Stimulated activated CD4-positive, alpha-beta T cell treated with anti-CD3 and anti-CD28 coated beads, TNF-alpha, amount 100 ng/mL, for 48 hours (primary cell): ENCODE measurements at regions not wholly inside any gene's neighbourhood (a gene's known extent, or its start where the extent isn't known, plus 50 kb on each side); places are given as distances from the start of the nearest gene placed in this dataset.
"Not testable (repeated sequence)": the region's sequence is repeated elsewhere in the genome, so short reads cannot be mapped to it uniquely, and the experiment has no call there.

Experiments used
- DNase-seq, 3 donors: peaks; one replicate each; pipeline ENCODE4 v3.0.0-alpha.2; 2020; ENCODE audit warnings: low read depth in 3 of 3

DNA sequence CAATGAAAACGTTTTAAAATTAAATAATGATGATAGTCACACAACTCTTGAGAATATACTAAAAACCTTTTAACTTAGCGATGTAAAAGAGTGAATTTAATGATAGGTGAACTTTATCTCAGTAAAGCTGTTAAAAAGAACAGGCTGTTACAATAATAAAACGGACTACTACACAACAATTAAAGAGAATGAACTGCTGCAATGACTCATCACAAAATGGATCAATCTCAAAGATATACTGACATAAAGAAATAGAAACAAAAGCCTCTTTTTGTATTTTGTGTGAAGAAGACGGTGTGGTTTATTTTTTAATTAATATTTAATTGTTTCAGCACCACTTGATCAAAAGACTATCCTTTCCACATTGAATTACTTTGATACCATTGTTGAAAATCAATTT is 352.4 kb upstream of the GJE1 start:
- no peak for DNase-seq

- no peak for DNase-seq
Measured at GRCh38 chr6:141764388-141764787, 368.3 kb upstream of the GJE1 start.

GRCh38 chr6:141758430-141758829 is 374.3 kb upstream of the GJE1 start:
- DNase-seq = no peak

DNA sequence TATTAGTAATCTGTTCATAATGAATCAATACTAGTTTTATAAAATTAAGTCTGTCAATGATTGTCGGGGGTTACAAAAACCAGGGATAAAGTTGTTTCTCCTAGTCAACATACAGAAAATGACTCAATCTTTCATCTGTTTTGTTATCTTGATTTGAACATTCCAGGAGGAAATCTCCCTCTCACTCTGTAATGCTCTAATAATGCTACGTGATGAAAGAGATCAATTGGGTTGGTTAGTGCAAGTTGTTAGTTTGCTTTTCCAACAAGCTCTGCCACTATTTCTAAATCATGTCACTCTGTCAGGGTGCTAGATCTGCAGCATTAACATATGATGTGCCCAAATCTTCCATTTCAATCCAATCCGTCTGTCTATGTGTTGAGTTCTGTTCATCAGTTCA is 379.5 kb upstream of the GJE1 start:
- no peak for DNase-seq

DNA sequence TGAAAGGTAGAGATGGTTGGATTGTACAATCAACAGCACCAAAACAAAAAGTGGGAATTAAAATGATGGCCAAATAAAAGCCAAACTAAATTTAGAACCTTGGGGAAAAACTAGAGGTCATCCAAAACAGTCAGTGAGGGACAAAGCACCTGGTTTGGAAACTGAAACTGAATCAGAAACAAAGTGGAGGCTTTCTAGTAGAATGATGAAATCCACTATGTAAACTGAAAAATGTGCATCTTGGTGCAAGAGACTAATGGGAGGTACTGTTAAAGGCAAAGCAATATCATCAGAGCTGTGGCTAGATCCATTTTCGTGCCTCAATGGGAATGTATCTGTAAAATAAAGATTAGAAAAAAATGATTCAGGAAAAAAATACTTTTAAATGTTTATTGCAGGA is 380.0 kb upstream of the GJE1 start:
- no peak for DNase-seq

DNA sequence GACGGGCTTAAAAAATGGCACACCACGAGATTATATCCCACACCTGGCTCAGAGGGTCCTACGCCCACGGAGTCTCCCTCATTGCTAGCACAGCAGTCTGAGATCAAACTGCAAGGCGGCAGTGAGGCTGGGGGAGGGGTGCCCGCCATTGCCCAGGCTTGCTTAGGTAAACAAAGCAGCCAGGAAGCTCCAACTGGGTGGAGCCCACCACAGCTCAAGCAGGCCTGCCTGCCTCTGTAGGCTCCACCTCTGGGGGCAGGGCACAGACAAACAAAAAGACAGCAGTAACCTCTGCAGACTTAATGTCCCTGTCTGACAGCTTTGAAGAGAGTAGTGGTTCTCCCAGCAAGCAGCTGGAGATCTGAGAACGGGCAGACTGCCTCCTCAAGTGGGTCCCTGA is 386.4 kb upstream of the GJE1 start:
- DNase-seq = not testable (repeated sequence)

GRCh38 chr6:141744971-141745370 is 387.8 kb upstream of the GJE1 start:
- DNase-seq = no peak

DNA sequence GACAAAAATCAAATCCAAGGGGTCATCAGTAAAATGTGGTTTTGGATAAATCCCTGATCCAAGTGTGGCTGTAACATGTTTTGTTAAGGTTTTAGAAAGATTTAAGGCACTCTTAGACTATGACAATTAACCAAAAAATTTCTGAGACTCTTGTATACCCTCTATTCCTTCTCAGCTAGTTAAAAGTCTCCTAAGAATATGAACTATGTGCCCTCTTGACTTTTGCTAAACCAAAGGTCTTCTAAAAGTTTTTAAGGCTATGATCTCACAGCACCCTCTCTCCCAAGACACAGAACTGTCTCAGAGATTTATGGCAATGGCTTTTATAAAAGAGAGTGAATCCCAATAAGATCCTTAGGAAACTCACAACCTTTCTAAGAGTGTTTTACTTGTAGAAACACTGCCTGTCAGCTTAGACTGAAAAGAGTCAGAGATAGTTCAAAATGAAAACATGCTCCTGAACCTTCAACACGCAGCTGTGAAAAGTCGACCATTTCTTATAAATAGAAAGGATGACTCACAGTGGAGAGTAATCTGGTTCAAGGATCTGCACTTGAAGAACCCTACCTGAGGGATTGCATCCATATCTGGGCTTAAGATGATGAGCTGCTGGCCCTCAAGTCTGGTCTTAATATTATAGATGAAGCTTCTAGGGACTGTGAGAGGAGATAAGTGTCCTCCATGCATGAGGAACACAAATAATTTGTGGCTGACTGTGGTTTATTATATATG is 388.4 kb upstream of the GJE1 start:
- no peak for DNase-seq

DNA sequence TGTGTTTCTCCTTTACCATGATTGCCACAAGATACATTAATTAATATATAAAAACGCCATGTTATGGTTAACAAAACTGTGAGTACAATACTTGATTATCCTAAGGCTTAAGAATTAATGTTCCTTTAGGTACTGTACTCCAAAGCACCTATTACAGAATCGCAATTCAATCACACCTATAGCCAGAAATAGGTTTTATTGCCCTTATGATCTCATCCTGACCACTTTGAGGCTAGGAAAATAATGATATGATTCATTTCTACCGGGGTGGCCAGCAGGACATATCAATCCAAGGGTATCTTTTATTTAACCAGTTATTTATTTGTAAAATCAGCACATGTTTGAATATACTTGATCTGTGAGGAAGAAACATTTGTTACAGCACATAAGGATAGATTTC is 396.6 kb upstream of the GJE1 start:
- DNase-seq = no peak

GRCh38 chr6:141735126-141735525 is 397.6 kb upstream of the GJE1 start:
- no peak for DNase-seq

GRCh38 chr6:141734071-141734840 is 398.5 kb upstream of the GJE1 start:
- DNase-seq = no peak

- DNase-seq = no peak
Measured at GRCh38 chr6:141729146-141729545, 403.6 kb upstream of the GJE1 start.

DNA sequence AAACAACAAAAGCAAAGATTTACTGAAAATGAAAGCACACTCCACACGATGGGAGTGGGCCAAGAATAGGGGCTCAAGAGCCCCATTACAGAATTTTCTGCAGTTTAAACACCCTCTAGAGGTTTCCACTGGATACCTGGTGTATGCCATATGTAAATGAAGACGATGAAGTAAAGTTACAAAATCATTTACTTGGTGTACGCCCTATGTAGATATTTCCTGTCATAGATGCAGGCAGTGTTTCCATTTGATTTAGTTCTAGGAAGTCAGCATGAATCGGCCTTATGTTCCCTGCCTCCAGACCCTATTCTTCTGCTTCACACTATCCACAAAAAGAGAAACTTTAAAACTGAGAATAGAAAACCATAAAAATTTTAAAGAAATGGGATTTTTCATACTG is 404.4 kb upstream of the GJE1 start:
- DNase-seq = no peak

DNA sequence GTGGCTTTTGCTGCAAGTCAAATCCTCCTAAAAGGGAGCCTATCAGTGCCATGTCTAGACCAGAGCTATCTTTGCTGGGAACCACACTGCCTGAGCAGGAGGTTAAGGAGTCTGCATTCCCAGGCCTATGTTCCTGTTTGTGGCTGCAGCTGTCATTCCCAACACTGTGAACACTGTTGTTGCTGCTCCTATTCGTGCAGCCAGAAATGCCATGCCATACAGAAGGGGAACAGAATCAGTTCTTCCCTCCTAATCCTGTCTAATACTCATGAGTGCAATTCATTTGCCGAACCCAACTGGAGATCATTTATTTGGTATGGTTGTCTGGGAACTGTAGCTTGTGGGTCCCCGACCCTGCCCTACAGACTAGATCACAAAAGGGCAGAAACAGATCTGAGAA is 406.5 kb upstream of the GJE1 start:
- no peak for DNase-seq

DNA sequence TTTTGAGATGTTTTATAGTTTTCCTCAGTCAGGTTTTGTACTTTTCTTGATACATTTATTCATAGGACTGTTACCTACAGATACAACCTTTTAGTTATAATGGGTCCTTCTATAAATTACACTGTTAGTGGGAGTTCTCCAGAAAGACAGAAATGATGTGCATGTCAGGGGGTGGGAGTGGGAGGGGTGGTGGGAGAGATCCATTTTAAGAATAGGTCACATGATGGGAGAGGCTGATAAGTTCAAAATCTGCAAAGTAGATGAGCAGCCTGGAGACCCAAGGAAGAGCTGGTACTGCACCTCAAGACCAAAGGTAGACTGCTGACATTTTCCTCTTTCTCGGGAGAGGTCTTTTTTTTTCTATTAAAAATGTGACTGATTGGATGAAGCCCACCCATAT is 408.0 kb upstream of the GJE1 start:
- no peak for DNase-seq

DNA sequence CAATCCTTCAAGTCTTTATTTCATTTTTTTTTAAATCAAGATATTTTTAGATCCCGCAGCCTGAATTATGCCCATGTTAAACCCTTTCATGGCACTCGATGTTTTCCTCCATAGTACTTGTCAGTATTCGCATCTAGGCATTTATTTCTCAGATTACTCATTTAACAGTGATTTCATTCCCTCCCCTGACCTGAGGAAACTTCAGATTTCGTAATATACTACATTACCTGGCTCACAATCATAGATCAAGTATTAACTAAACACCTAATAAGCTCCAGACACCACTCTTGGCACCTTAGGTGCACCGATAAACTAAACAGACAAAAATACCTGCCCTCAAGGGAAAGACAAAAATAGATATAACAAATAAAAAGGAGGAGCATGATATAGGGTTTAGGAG is 413.2 kb upstream of the GJE1 start:
- DNase-seq = no peak

GRCh38 chr6:141705431-141705830 is 427.3 kb upstream of the GJE1 start:
- DNase-seq = no peak

- DNase-seq = no peak
Measured at GRCh38 chr6:141704151-141704550, 428.6 kb upstream of the GJE1 start.

GRCh38 chr6:141701732-141702131 is 431.0 kb upstream of the GJE1 start:
- no peak for DNase-seq

- DNase-seq = no peak
Measured at GRCh38 chr6:141700819-141701218, 431.9 kb upstream of the GJE1 start.

GRCh38 chr6:141688916-141689315 is 443.8 kb upstream of the GJE1 start:
- DNase-seq = no peak

DNA sequence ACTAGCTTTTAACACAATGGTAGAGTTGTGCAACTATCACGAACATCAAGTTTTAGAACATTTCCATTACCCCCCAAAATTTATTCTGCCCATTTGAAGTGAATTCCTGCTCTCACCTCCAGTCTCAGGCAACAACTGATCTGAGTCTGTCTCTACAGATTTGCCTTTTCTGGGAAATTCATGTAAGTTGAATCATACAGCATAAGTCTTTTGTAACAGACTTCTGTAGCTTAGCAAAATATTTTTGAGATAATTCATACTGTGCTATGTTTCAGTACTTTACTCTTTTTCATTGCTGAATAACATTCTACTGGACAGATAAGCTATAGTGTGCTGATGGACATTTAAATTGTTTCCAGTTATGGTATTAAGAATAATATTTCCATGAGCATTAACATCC is 447.3 kb upstream of the GJE1 start:
- no peak for DNase-seq

DNA sequence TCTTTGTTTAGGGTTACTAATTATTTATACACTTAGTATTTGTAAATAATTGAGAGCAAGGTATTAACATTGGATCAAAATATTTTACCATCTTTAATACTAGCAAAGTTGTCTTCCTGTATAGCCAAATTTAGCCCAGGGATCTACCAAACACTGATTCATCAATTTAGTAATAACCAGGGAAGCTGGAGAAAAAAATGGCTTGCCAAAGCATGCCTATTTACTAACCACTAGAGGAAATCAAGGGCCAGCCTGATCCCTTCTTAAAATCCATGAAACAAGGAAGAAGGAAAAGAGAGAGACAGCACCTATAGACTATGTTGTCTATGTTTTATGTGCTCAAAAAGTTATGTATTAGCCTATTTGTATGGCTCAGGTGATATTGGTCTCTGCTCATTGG is 450.3 kb upstream of the GJE1 start:
- no peak for DNase-seq
